Inflammatory macrophage treated with lipopolysaccharide for 1 hour (primary cell): ENCODE measurements at regions not wholly inside any gene's neighbourhood (a gene's known extent, or its start where the extent isn't known, plus 50 kb on each side); places are given as distances from the start of the nearest gene placed in this dataset.
A peak's percentile ranks its signal among the peaks of the same experiment; 100 is the strongest.
"Not testable (repeated sequence)": the region's sequence is repeated elsewhere in the genome, so short reads cannot be mapped to it uniquely, and the experiment has no call there.

ENCODE experiments used
- DNase-seq, 2 donors: peaks; one replicate each; pipeline ENCODE4 v3.0.0-alpha.2; 2020 to 2022

GRCh38 chr7:113030489-113030888, 56.1 kb downstream of the GPR85 start:
- no peak for DNase-seq

GRCh38 chr7:113026941-113027340, 59.7 kb downstream of the GPR85 start:
- DNase-seq = no peak

DNA sequence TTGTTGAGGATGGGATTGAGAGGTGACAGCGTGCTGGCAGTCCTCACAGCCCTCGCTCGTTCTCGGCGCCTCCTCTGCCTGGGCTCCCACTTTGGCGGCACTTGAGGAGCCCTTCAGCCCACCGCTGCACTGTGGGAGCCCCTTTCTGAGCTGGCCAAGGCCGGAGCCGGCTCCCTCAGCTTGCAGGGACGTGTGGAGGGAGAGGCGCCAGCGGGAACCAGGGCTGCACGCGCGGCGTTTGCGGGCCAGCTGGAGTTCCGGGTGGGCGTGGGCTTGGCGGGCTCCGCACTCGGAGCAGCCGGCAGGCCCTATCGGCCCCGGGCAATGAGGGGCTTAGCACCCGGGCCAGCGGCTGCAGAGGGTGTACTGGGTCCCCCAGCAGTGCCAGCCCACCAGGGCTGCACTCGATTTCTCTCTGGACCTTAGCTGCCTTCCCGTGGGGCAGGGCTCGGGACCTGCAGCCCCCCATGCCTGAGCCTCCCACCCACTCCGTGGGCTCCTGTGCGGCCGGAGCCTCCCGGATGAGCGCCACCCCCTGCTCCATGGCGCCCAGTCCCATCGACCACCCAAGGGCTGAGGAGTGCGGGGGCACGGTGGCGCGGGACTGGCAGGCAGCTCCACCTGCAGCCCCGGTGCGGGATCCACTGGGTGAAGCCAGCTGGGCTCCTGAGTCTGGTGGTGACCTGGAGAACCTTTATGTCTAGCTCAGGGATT, 69.3 kb downstream of the GPR85 start:
- not testable (repeated sequence) for DNase-seq

DNA sequence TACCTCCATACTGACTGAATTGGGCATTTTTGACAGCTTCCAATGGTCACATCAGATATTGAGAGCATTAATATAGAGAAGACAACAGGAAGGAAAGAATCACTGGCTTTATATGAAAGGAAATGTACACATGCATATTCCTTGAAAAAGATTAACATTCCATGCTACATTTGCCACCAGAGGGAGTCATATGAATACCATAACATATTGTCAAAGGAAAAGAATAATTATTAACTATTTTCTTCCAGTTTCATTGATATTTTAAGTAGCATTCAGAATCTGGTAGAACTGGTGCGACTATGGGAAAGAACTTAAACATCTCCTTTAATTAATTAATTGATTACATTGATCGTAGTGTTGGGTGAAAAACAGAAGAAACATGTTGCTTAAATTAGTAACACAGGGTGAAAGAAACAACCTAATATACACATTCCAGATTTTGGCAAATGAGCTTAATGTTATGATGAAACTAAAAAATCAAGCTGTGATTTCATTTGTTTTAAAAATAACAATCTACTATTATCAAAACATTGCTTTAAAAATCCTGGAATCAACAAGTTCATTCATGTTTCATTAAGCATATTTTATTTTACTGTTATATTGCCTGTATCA, 71.5 kb downstream of the GPR85 start:
- DNase-seq = peak; percentile 24 to 57

GRCh38 chr7:113013761-113014449, 72.7 kb downstream of the GPR85 start:
- DNase-seq = no peak

- not testable (repeated sequence) for DNase-seq
Measured at GRCh38 chr7:113012862-113013261, 73.8 kb downstream of the GPR85 start.

GRCh38 chr7:113010377-113010776, 76.2 kb downstream of the GPR85 start:
- DNase-seq = no peak

GRCh38 chr7:113008755-113009154, 77.9 kb downstream of the GPR85 start:
- no peak for DNase-seq

- DNase-seq = no peak
Measured at GRCh38 chr7:113004726-113005454, 81.7 kb downstream of the GPR85 start.

- no peak for DNase-seq
Measured at GRCh38 chr7:113000316-113001020, 86.2 kb downstream of the GPR85 start.

- DNase-seq = no peak
Measured at GRCh38 chr7:112997831-112998230, 88.8 kb downstream of the GPR85 start.

DNA sequence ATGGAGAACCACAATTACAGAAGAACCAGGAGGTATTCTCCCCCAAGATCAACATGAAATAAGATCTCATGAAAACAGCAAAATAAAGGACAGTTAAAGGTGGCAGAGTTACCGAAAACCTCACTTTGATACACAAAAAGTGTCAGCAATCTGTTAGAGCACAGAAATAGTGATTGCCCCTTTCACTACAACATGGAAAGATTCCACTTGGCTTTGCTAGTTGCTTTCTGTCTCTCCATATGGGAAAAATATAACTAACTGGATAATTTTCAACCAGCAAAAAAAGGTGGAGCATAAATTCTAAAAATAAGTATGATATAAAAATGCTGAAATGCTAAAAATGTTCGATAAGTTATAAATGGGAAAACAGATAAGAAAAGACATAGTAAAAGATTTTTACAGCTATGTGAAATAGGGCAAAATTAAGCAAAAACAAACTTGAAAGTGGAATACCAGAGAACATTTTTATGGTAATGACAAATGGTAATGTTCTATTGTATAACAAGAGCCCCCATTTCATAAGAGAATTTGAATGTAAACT, 90.2 kb downstream of the GPR85 start:
- no peak for DNase-seq

DNA sequence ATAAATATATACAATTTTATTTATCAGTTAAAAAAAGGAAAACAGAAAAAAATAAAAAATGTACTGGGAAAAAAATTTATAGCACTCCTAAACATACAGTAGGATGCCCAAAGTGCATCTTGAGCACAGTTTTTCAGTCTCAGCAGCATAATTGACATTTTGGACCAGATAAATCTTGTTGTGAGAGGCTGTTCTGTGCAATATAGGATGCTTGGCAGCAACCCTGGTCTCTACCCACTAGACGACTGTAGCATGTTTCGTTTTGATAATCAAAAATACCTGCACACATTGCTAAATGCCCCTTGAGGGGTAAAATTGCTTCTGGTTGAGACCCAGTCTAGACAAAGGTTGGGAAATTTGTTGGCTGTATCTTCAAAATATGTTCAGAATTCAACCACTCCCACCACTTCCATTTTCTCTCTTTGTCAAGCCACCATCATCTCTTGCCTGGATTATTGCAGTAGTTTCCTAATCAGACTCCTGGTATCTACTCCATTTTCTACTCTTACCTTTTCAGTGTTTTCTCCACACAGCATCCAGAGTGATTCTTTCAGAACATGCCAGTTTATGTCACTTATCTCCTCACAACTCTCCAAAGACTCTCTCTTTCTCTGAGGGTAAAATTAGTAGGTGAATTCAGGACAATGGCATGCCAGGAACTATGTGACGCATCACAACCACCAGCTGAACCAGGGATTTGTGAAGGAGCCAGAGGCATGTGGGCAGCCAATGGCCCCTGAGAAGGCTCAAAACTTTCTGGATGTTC, 91.4 kb downstream of the GPR85 start:
- no peak for DNase-seq

GRCh38 chr7:112994656-112995055, 92.0 kb downstream of the GPR85 start:
- DNase-seq = no peak

- DNase-seq = no peak
Measured at GRCh38 chr7:112990624-112991023, 96.0 kb downstream of the GPR85 start.

DNA sequence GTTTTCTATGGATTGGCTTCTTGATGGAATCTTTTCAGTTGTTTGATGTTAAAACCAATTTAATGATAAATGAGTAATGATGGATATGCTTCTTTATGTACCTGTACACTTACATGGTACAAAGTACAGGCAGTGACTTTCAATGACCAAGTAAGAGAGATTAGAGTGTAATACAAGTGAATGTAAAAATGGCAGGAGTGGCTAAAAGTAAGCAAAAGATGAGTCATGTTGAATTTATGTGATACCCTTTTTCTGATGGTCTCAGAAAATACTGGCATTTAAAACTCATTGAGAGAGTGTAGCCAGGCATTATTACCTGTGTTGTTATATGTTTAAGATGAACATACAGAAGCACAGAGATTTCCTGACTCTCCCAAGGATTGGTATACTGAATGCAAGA, 97.1 kb downstream of the GPR85 start:
- no peak for DNase-seq

DNA sequence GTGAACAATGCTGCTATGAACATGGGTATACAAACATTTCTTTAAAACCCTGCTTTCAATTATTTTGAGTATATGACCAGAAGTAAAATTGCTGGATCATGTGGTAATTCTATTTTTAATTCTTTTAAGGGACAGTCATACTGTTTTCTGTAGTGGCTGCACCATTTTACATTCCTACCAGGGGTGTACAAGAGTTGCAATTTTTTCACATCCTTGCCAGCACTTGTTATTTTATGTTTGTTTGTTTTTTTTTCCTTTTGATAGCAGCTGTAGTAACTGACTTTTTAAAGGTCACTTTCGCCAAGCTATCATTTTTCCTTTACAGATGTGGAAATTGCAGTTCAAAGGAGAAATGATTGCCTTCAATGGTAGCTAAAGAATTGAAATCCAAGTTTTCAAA, 99.5 kb downstream of the GPR85 start:
- DNase-seq = no peak

DNA sequence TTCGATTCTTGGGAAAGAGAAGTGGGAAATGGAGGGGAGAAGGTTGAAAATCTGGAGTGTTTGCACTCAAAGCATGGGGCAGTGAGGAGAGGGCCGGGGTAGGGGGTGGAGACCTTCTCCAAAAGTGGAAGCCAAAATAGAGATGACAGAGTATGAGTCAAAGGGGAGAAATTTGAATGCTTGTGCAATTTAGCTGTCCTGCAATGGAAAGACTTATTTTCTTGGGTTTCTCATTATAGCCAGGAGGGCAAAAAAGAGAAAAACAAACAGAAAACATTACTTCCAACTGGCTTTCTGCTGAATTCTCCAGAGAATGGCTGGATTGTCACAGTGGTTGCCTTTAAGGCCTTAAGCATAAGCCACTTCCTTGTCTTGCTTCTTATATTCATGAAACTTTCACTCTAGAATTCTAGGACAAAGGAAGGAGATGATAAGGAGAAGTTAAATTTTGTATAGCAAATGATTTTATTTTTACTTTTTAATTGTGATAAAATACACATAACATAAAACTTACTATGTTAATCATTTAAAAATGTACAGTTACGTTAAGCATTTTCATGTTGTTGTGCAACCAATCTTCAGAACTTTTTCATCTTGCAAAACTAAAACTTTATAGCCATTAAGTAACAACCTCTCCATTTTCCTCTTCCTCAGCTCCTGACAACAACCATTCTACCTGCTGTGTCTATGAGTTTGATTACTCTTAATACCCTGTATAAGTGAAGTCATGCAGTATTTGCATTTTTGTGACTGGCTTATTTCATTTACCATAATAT, 100.2 kb downstream of the GPR85 start:
- DNase-seq = peak; percentile 12 to 35

DNA sequence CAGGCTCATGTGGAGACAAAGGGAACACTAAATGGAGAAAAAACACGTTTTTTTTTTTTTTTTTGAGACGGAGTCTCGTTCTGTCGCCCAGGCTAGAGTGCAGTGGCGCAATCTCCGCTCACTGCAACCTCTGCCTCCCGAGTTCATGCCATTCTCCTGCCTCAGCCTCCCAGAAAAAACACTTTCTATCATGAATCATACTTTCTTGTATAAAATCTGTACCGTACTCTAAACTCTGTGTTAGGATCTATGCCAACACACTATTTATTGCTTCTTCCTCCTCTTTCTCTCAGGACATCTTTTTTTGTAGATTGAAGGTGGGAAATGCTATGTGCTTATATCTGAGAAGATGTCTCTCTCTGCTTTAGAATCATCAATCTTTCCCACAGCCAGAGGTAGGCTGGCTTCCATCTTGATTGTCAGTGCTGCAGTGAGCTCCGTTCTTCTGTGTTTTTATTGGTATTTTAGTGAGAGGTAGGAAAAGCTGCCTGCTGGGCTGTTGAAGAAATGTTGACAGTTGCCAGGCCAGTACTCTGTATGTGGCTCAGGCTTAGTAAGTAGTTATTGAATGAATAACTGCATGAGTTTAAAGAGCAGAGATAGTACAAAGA, 101.1 kb downstream of the GPR85 start:
- no peak for DNase-seq

DNA sequence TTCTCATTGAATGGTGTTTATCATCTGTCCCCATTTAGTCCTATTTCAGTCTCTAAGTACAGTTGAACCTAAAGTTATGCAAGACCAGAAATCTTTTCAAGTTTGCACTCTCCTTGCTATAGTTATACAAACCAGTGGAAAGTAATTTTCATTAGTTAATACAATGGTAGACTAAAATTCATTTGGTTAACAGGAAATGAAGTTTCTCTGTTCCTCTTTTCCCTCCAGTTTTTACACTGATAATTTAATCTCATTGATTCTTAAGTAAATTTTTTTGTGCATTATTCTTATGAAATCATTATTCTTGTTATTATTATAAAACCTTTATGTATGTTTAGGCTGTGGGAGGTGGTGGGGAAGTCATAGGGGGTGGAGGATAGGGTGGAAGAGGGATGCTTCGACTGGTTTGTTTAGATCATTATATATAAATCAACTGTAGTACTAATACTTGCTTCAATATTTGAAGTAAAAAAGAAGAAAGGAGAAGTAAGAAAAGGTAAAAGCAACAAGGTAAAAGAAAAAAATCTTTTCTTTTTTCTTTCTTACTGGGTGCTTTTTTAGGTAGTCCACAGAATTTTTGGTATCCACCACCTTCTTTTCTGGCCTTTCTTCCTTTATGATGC, 104.1 kb downstream of the GPR85 start:
- DNase-seq = no peak
